Erythroblast (primary cell): ENCODE measurements at regions not wholly inside any gene's neighbourhood (a gene's known extent, or its start where the extent isn't known, plus 50 kb on each side); places are given as distances from the start of the nearest gene placed in this dataset.

Experiments used
- GATA1 ChIP-seq: IDR thresholded peaks from 2 replicates; pipeline ENCODE4 v1.6.1; 2011; ENCODE audit warnings: low read depth, mild to moderate bottlenecking, control low read depth, low read length, moderate library complexity
- POLR2A ChIP-seq: IDR thresholded peaks from 2 replicates; pipeline ENCODE4 v1.6.1; 2011; ENCODE audit warnings: mild to moderate bottlenecking, low read length

- TF ChIP-seq POLR2A (no peak), GATA1 (no peak)
Measured at GRCh38 chr2:12932192-12932591, 215.5 kb downstream of the TRIB2 start.
